Hepatocyte (in vitro differentiated cells): ENCODE measurements at regions not wholly inside any gene's neighbourhood (a gene's known extent, or its start where the extent isn't known, plus 50 kb on each side); places are given as distances from the start of the nearest gene placed in this dataset.

ENCODE experiments used
- EZH2 ChIP-seq: fragments of 200-600 bp; sonication (generic); IDR thresholded peaks from 2 replicates; pipeline ENCODE4 v1.6.1; 2016; ENCODE audit warnings: antibody characterized with exemption, mild to moderate bottlenecking, borderline replicate concordance
- TF ChIP-seq, protein P1 (sequence below): fragments of 200-600 bp; sonication (generic); IDR thresholded peaks from 2 replicates; pipeline ENCODE4 v1.5.1; 2016; ENCODE audit warnings: antibody characterized with exemption, mild to moderate bottlenecking; ENCODE audit not compliant: poor library complexity

DNA sequence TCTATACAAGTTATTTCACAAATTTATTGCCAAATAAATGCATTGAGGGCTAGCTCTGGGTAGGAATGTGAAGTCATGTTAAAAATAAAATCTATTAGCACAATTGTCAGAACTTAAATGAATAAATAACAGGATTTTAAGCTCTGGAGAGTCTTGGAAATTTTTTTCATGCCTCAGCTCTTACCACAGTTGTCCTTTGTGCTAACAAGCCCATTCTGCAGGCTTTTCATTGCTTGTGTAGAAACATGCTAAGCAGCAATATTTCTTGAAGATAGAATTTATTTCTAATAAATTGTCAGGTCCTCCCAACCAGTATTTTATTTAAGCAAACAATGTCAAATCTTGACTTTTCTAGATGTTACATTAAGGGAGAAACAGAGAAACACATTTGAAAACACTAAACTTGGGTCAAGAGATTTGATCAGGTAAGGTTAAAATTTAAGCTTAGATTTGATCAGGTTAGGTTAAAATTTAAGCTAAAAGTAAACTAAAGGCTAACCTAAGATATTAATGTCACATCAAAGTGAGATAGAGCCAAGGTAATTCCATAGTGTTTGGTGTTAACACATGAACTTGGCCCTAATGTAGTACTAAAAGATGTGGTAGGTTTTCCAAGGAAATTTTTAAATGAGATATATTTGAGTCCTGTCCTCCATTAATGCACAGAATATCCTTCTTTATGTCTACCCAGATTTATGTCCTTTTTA, 179.1 kb upstream of the IL1RAPL1 start:
- TF ChIP-seq, protein P1, sequence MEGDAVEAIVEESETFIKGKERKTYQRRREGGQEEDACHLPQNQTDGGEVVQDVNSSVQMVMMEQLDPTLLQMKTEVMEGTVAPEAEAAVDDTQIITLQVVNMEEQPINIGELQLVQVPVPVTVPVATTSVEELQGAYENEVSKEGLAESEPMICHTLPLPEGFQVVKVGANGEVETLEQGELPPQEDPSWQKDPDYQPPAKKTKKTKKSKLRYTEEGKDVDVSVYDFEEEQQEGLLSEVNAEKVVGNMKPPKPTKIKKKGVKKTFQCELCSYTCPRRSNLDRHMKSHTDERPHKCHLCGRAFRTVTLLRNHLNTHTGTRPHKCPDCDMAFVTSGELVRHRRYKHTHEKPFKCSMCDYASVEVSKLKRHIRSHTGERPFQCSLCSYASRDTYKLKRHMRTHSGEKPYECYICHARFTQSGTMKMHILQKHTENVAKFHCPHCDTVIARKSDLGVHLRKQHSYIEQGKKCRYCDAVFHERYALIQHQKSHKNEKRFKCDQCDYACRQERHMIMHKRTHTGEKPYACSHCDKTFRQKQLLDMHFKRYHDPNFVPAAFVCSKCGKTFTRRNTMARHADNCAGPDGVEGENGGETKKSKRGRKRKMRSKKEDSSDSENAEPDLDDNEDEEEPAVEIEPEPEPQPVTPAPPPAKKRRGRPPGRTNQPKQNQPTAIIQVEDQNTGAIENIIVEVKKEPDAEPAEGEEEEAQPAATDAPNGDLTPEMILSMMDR: no peak
- TF ChIP-seq EZH2: no peak
